Heart right ventricle (tissue), 16 donors: ENCODE measurements at regions not wholly inside any gene's neighbourhood (a gene's known extent, or its start where the extent isn't known, plus 50 kb on each side); places are given as distances from the start of the nearest gene placed in this dataset.
A peak's percentile ranks its signal among the peaks of the same experiment; 100 is the strongest.

Experiments used
- ATAC-seq, 8 donors: fragments of 200-7000 bp; cut with Tn5 transposase; one replicate each; pipeline ENCODE4 v1.9.1; 2020; ENCODE audit warnings: mild to moderate bottlenecking in 8 of 8, moderate library complexity in 8 of 8, moderate number of reproducible peaks in 1 of 8
- DNase-seq, 2 donors: peaks; one replicate each; pipeline ENCODE4 v3.0.0-alpha.2; 2020
- H3K27ac ChIP-seq, 10 donors: fragments of 200-600 bp; sonication (generic) in 2 of 10; one replicate each; pipeline versions ENCODE4 v1.5.0 to v1.8.0; 2020 to 2022; ENCODE audit warnings: mild to moderate bottlenecking in 3 of 10
- H3K27me3 ChIP-seq, 7 donors: fragments of 200-600 bp; one replicate each; pipeline ENCODE4 v1.8.0; 2021 to 2022; ENCODE audit warnings: mild to moderate bottlenecking in 2 of 7
- H3K36me3 ChIP-seq, 9 donors: fragments of 200-600 bp; sonication (generic) in 1 of 9; one replicate each; pipeline versions ENCODE4 v1.5.0 to v1.8.0; 2020 to 2022; ENCODE audit warnings: mild to moderate bottlenecking in 2 of 9
- H3K4me1 ChIP-seq, 9 donors: fragments of 200-600 bp; sonication (generic) in 1 of 9; one replicate each; pipeline versions ENCODE4 v1.5.0 to v1.8.0; 2020 to 2022; ENCODE audit warnings: mild to moderate bottlenecking in 4 of 9
- H3K4me3 ChIP-seq, 10 donors: fragments of 200-600 bp; sonication (generic) in 2 of 10; one replicate each; pipeline versions ENCODE4 v1.5.0 to v1.8.0; 2020 to 2022; ENCODE audit warnings: mild to moderate bottlenecking in 7 of 10, moderate library complexity in 2 of 10
- H3K9me3 ChIP-seq, 11 donors: fragments of 200-600 bp in 10 of 11; sonication (generic) in 2 of 11; one replicate each; pipeline versions ENCODE4 v1.5.0 to v1.8.0; 2013 to 2022; ENCODE audit warnings: mild to moderate bottlenecking in 2 of 11, control low read depth in 1 of 11, moderate library complexity in 1 of 11
- CTCF ChIP-seq, 9 donors: fragments of 200-600 bp; sonication (generic) in 2 of 9; IDR thresholded peaks; one replicate each; pipeline versions ENCODE4 v1.5.0 to v1.8.0; 2021 to 2022; ENCODE audit warnings: antibody characterized with exemption in 9 of 9, mild to moderate bottlenecking in 5 of 9, moderate library complexity in 1 of 9
- WGBS, 2 donors: extraction: QIAGEN DNeasy Blood & Tissue Kit; methylation state at CpG; one replicate each; pipeline ENCODE4 v1.1.7; 2013; ENCODE audit warnings: inconsistent platforms in 1 of 2; 5-methylcytosine and 5-hydroxymethylcytosine counted together
- intact Hi-C, 10 donors: fragments of 100-400 bp; cut with DNase I; formaldehyde crosslinking; loops; one replicate each; pipeline versions ENCODE4 v1.11.1 to v1.14.2; 2022
- donor health status: Arrhythmogenic right ventricular cardiomyopathy.
- donor health status: ischemic (EF 13 %, LVEDD 7.1; RV severe dilation, severe dysfunction).
- donor health status: healthy with polysubstance abuse.
- donor health status: DM: no; HTN: yes; CAD: no.
- donor health status: DM: no; HTN: no; CAD: no.
- donor health status: ischemic (EF 25% LVEDD 6.9; RV normal size, moderate dysfunction).
- donor health status: ischemic (EF 25% LVEDD 5.7; RV mildly dilated, moderate dysfunction).
- donor health status: healthy.
- donor health status: DM: yes; HTN: yes; CAD: no.
- donor health status: Ischemic cardiomyopathy.
- donor health status: ischemic (EF 35%, LVEDD 5.7; RV mildly dilated, moderate dysfunction).
- donor health status: nonischemic (EF 11% LVEDD 7.7; RV severe dilation, severe dysfunction).
- donor health status: DM: yes; HTN: yes; CAD: no.
- donor health status: PGD.
- donor health status: ischemic (EF 29% LVEDD 5.4; RV normal size, mild dysfunction).
- donor health status: nonischemic (EF 23%, LVEDD 6.1; RV moderate dilation, normal function).

GRCh38 chr3:65118912-65119499, 431.2 kb upstream of the ADAMTS9 start:
- no peaks in the 10 kb centered on the region for H3K4me1 ChIP-seq
- H3K27ac ChIP-seq: no peak overlapping the region
- no peak overlapping the region for H3K4me3 ChIP-seq
- no peaks in the 10 kb centered on the region for H3K27me3 ChIP-seq
- DNase-seq (no peak), ATAC-seq (no peak)
- H3K9me3 ChIP-seq: peaks cover 0 to 17% (median 3%) of the 10 kb centered on the region in 11 donors
- H3K36me3 ChIP-seq: no peaks in the 10 kb centered on the region
- no peak for TF ChIP-seq CTCF (IDR thresholded peaks at IDR 0.05)
- 93 to 95% methylated on average over 5 of the region's 5 CpGs for whole genome bisulfite sequencing, 2 donors
- intact Hi-C loops: no loop called here

- no peak overlapping the region for H3K27ac ChIP-seq
- ATAC-seq: no peak
- DNase-seq: no peak
These were observed 426.2 kb upstream of the ADAMTS9 start for GRCh38 chr3:65114041-65114440.

GRCh38 chr3:65112751-65113300, 425.0 kb upstream of the ADAMTS9 start:
- Histone ChIP-seq H3K36me3 (no peaks in the 10 kb centered on the region), H3K4me1 (peaks cover 0 to 5% (median 0%) of the 10 kb centered on the region in 9 donors), H3K9me3 (no peaks in the 10 kb centered on the region), H3K27me3 (no peaks in the 10 kb centered on the region), H3K27ac (no peak overlapping the region), H3K4me3 (no peak overlapping the region)
- 72 to 77% methylated on average over 6 of the region's 6 CpGs for WGBS, 2 donors
- intact Hi-C loops: no loop called here
- no peak for TF ChIP-seq CTCF (IDR thresholded peaks at IDR 0.05)
- peak in 6 of 8 donors; percentile 33 to 82 (median 51) for ATAC-seq
- peak; percentile 9 to 29 for DNase-seq

More at GRCh38 chr3:65114041-65114440, 426.2 kb upstream of the ADAMTS9 start:
- H3K4me3 ChIP-seq: no peak overlapping the region
- no peaks in the 10 kb centered on the region for H3K27me3 ChIP-seq
- H3K36me3 ChIP-seq: no peaks in the 10 kb centered on the region
- no peak for TF ChIP-seq CTCF (IDR thresholded peaks at IDR 0.05)
- intact Hi-C loops: no loop called here
- peaks cover 0 to 5% (median 0%) of the 10 kb centered on the region in 9 donors for H3K4me1 ChIP-seq
- peaks cover 0 to 1% (median 0%) of the 10 kb centered on the region in 11 donors for H3K9me3 ChIP-seq

- H3K36me3 ChIP-seq: no peaks in the 10 kb centered on the region
- DNase-seq: no peak
These were observed 422.9 kb upstream of the ADAMTS9 start for GRCh38 chr3:65110661-65111060.

More at GRCh38 chr3:65110661-65111060, 422.9 kb upstream of the ADAMTS9 start:
- no peak overlapping the region for H3K27ac ChIP-seq
- no peak for ATAC-seq
- H3K9me3 ChIP-seq: no peaks in the 10 kb centered on the region
- intact Hi-C loops: no loop called here
- H3K4me1 ChIP-seq: peaks cover 0 to 18% (median 0%) of the 10 kb centered on the region in 9 donors
- no peak overlapping the region for H3K4me3 ChIP-seq
- peaks cover 0 to 3% (median 0%) of the 10 kb centered on the region in 7 donors for H3K27me3 ChIP-seq
- WGBS, 2 donors: 83 to 88% methylated on average over 2 of the region's 2 CpGs
- TF ChIP-seq CTCF (IDR thresholded peaks at IDR 0.05): no peak
